ENCODE measurements at regions not wholly inside any gene's neighbourhood (a gene's known extent, or its start where the extent isn't known, plus 50 kb on each side); places are given as distances from the start of the nearest gene placed in this dataset.

- Histone ChIP-seq H3K27ac (no peak overlapping the region), H3K27me3 (no peaks in the 10 kb centered on the region), H3K4me1 (no peaks in the 10 kb centered on the region), H3K4me3 (no peak overlapping the region), H3K9me3 (no peaks in the 10 kb centered on the region), H3K36me3 (no peaks in the 10 kb centered on the region)
- 54 to 64% (median 61%) methylated on average over 5 of the region's 5 CpGs for WGBS, 4 donors
- TF ChIP-seq POLR2A (IDR thresholded peaks at IDR 0.05), result no peak
- TF ChIP-seq, protein P1, sequence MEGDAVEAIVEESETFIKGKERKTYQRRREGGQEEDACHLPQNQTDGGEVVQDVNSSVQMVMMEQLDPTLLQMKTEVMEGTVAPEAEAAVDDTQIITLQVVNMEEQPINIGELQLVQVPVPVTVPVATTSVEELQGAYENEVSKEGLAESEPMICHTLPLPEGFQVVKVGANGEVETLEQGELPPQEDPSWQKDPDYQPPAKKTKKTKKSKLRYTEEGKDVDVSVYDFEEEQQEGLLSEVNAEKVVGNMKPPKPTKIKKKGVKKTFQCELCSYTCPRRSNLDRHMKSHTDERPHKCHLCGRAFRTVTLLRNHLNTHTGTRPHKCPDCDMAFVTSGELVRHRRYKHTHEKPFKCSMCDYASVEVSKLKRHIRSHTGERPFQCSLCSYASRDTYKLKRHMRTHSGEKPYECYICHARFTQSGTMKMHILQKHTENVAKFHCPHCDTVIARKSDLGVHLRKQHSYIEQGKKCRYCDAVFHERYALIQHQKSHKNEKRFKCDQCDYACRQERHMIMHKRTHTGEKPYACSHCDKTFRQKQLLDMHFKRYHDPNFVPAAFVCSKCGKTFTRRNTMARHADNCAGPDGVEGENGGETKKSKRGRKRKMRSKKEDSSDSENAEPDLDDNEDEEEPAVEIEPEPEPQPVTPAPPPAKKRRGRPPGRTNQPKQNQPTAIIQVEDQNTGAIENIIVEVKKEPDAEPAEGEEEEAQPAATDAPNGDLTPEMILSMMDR (IDR thresholded peaks at IDR 0.05), result no peak
- DNase-seq (peak in 1 of 5 donors; percentile 17), ATAC-seq (peak in 1 of 4 donors; percentile 41)
- intact Hi-C loops (cut with DNase I), result no loop called here
Measured at GRCh38 chr3:148036331-148036876, 627.2 kb downstream of the ZIC1 start.

GRCh38 chr3:148042663-148043445, 633.7 kb downstream of the ZIC1 start:
- Histone ChIP-seq H3K4me3 (no peak overlapping the region), H3K36me3 (no peaks in the 10 kb centered on the region), H3K9me3 (no peaks in the 10 kb centered on the region), H3K27me3 (no peaks in the 10 kb centered on the region), H3K4me1 (no peaks in the 10 kb centered on the region), H3K27ac (no peak overlapping the region)
- no peak for ATAC-seq
- TF ChIP-seq, protein P1 (IDR thresholded peaks at IDR 0.05), result no peak
- TF ChIP-seq POLR2A (IDR thresholded peaks at IDR 0.05), result no peak
- WGBS, 4 donors, result 62 to 69% (median 65%) methylated on average over 6 of the region's 6 CpGs
- intact Hi-C loops (cut with DNase I), result no loop called here
- DNase-seq, result no peak

- TF ChIP-seq, protein P1 (IDR thresholded peaks at IDR 0.05), result no peak
- no peak for TF ChIP-seq POLR2A (IDR thresholded peaks at IDR 0.05)
- Histone ChIP-seq H3K36me3 (no peaks in the 10 kb centered on the region), H3K9me3 (peaks cover 0 to 5% (median 0%) of the 10 kb centered on the region in 12 donors), H3K27ac (no peak overlapping the region), H3K4me3 (no peak overlapping the region), H3K27me3 (no peaks in the 10 kb centered on the region), H3K4me1 (no peaks in the 10 kb centered on the region)
- ATAC-seq (no peak), DNase-seq (no peak)
- WGBS, 4 donors, result 51 to 68% (median 61%) methylated on average over 1 of the region's 1 CpG
- intact Hi-C loops (cut with DNase I), result no loop called here
Measured at GRCh38 chr3:148044151-148044550, 635.0 kb downstream of the ZIC1 start.

DNA sequence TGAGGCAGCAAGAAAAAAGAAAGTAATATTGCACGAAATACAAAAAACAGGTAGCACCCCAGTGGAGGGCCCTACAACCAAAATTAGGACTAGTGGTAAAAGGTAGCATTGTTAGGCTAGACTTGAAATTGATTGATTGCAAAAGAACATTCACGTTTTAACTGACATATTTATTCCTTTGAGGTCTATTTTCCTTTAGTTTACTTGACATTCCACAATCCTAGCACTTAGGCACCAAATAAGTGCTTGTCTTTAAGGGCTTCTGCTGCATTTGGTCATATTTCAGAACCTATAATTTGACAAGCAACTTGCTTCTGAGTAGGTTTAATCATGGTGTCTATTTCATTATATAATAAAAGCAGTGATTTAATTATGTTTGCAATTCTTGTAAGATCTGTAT, 642.7 kb upstream of the AGTR1 start:
- DNase-seq, result no peak
- Histone ChIP-seq H3K4me3 (no peak overlapping the region), H3K4me1 (no peaks in the 10 kb centered on the region), H3K27ac (no peak overlapping the region), H3K36me3 (no peaks in the 10 kb centered on the region), H3K9me3 (peaks cover 0 to 3% (median 0%) of the 10 kb centered on the region in 12 donors), H3K27me3 (no peaks in the 10 kb centered on the region)
- TF ChIP-seq, protein P1 (IDR thresholded peaks at IDR 0.05), result no peak
- TF ChIP-seq POLR2A (IDR thresholded peaks at IDR 0.05), result no peak
- 55 to 67% (median 59%) methylated on average over 2 of the region's 2 CpGs for WGBS, 4 donors
- no peak for ATAC-seq
- intact Hi-C loops (cut with DNase I), result no loop called here
